Activated CD8-positive, alpha-beta memory T cell treated with anti-CD3 and anti-CD28 coated beads, Interleukin-2, amount 10 ng/mL, durations not matched to agents 7 days and 5 days (primary cell): ENCODE measurements at regions not wholly inside any gene's neighbourhood (a gene's known extent, or its start where the extent isn't known, plus 50 kb on each side); places are given as distances from the start of the nearest gene placed in this dataset.
A peak's percentile ranks its signal among the peaks of the same experiment; 100 is the strongest.
"Not testable (repeated sequence)": the region's sequence is repeated elsewhere in the genome, so short reads cannot be mapped to it uniquely, and the experiment has no call there.

Source experiments
- ATAC-seq: fragments of 150-1000 bp; cut with Tn5 transposase; one replicate; pipeline ENCODE4 v1.10.0; 2021; ENCODE audit warnings: moderate library complexity
- CTCF ChIA-PET: fragments of 350-600 bp; sonication (Branson Sonifier 250); formaldehyde crosslinking; loops from one replicate; lab custom pipeline; 2021; ENCODE audit warnings: antibody characterized with exemption; lab: Charles Lee
- DNase-seq: peaks from one replicate; pipeline ENCODE4 v3.0.0-alpha.2; 2020
- H3K27ac Mint-ChIP-seq: one replicate; pipeline ENCODE4 v1.8.0; 2021; ENCODE audit warnings: mild to moderate bottlenecking, mixed read lengths
- H3K27me3 Mint-ChIP-seq: one replicate; pipeline ENCODE4 v1.8.0; 2021; ENCODE audit warnings: mixed read lengths
- H3K36me3 Mint-ChIP-seq: one replicate; pipeline ENCODE4 v1.8.0; 2021; ENCODE audit warnings: mild to moderate bottlenecking, mixed read lengths
- H3K4me1 Mint-ChIP-seq: one replicate; pipeline ENCODE4 v1.8.0; 2021; ENCODE audit warnings: mixed read lengths
- H3K4me3 Mint-ChIP-seq: one replicate; pipeline ENCODE4 v1.8.0; 2021; ENCODE audit warnings: mild to moderate bottlenecking, moderate library complexity, mixed read lengths
- H3K9me3 Mint-ChIP-seq: one replicate; pipeline ENCODE4 v1.8.0; 2022; ENCODE audit warnings: low read depth, mixed read lengths

- H3K27ac Mint-ChIP-seq = no peak overlapping the region
- H3K4me3 Mint-ChIP-seq = no peak overlapping the region
- H3K9me3 Mint-ChIP-seq = no peaks in the 10 kb centered on the region
- no peaks in the 10 kb centered on the region for H3K36me3 Mint-ChIP-seq
- H3K4me1 Mint-ChIP-seq = no peaks in the 10 kb centered on the region
- CTCF ChIA-PET = no interaction called here
- no peak for ATAC-seq
- DNase-seq = no peak
- H3K27me3 Mint-ChIP-seq = peaks cover 13% of the 10 kb centered on the region
Measured at GRCh38 chr6:96743496-96743895, 93.8 kb downstream of the GPR63 start.

GRCh38 chr6:96742702-96743101 lies 94.6 kb downstream of the GPR63 start:
- Mint-ChIP-seq H3K4me3 (no peak overlapping the region), H3K4me1 (no peaks in the 10 kb centered on the region), H3K36me3 (no peaks in the 10 kb centered on the region), H3K9me3 (no peaks in the 10 kb centered on the region), H3K27ac (no peak overlapping the region), H3K27me3 (peaks cover 13% of the 10 kb centered on the region)
- ATAC-seq (no peak), DNase-seq (no peak)
- CTCF ChIA-PET = interaction anchor here (0.7 kb wide), 1 partner anchor 981 kb away, joined by 3 read pairs; no protein-coding TSS in a partner anchor

GRCh38 chr6:96735332-96735731 lies 101.9 kb downstream of the GPR63 start:
- H3K4me1 Mint-ChIP-seq = no peaks in the 10 kb centered on the region
- DNase-seq (no peak), ATAC-seq (no peak)
- H3K27me3 Mint-ChIP-seq = no peaks in the 10 kb centered on the region
- no peak overlapping the region for H3K4me3 Mint-ChIP-seq
- H3K9me3 Mint-ChIP-seq = no peaks in the 10 kb centered on the region
- CTCF ChIA-PET = no interaction called here
- no peak overlapping the region for H3K27ac Mint-ChIP-seq
- H3K36me3 Mint-ChIP-seq = no peaks in the 10 kb centered on the region

GRCh38 chr6:96727144-96727543 lies 110.1 kb downstream of the GPR63 start:
- H3K4me3 Mint-ChIP-seq = no peak overlapping the region
- H3K27ac Mint-ChIP-seq = no peak overlapping the region
- no peaks in the 10 kb centered on the region for H3K4me1 Mint-ChIP-seq
- peaks cover 6% of the 10 kb centered on the region for H3K27me3 Mint-ChIP-seq
- DNase-seq (no peak), ATAC-seq (no peak)
- no peaks in the 10 kb centered on the region for H3K9me3 Mint-ChIP-seq
- CTCF ChIA-PET = no interaction called here
- no peaks in the 10 kb centered on the region for H3K36me3 Mint-ChIP-seq

GRCh38 chr6:96725296-96725695 lies 112.0 kb downstream of the GPR63 start:
- Mint-ChIP-seq H3K27ac (no peak overlapping the region), H3K4me3 (no peak overlapping the region), H3K9me3 (no peaks in the 10 kb centered on the region), H3K27me3 (peaks cover 9% of the 10 kb centered on the region), H3K4me1 (no peaks in the 10 kb centered on the region), H3K36me3 (no peaks in the 10 kb centered on the region)
- CTCF ChIA-PET = no interaction called here
- ATAC-seq (no peak), DNase-seq (no peak)

GRCh38 chr6:96724641-96725040 lies 112.6 kb downstream of the GPR63 start:
- H3K4me1 Mint-ChIP-seq = no peaks in the 10 kb centered on the region
- no peaks in the 10 kb centered on the region for H3K9me3 Mint-ChIP-seq
- CTCF ChIA-PET = no interaction called here
- no peak overlapping the region for H3K4me3 Mint-ChIP-seq
- DNase-seq (no peak), ATAC-seq (no peak)
- no peak overlapping the region for H3K27ac Mint-ChIP-seq
- peaks cover 9% of the 10 kb centered on the region for H3K27me3 Mint-ChIP-seq
- H3K36me3 Mint-ChIP-seq = no peaks in the 10 kb centered on the region

- Mint-ChIP-seq H3K36me3 (no peaks in the 10 kb centered on the region), H3K27ac (no peak overlapping the region), H3K9me3 (no peaks in the 10 kb centered on the region), H3K4me3 (no peak overlapping the region), H3K27me3 (peaks cover 6% of the 10 kb centered on the region), H3K4me1 (no peaks in the 10 kb centered on the region)
- no peak for ATAC-seq
- CTCF ChIA-PET = interaction anchor here (0.6 kb wide), 1 partner anchor 758 kb away, joined by 3 read pairs; no protein-coding TSS in a partner anchor
- no peak for DNase-seq
Measured at GRCh38 chr6:96723362-96723761, 113.9 kb downstream of the GPR63 start.

- H3K4me1 Mint-ChIP-seq = no peaks in the 10 kb centered on the region
- no peaks in the 10 kb centered on the region for H3K36me3 Mint-ChIP-seq
- CTCF ChIA-PET = no interaction called here
- no peak for DNase-seq
- no peaks in the 10 kb centered on the region for H3K9me3 Mint-ChIP-seq
- ATAC-seq = no peak
- peaks cover 6% of the 10 kb centered on the region for H3K27me3 Mint-ChIP-seq
- H3K4me3 Mint-ChIP-seq = no peak overlapping the region
- H3K27ac Mint-ChIP-seq = no peak overlapping the region
Measured at GRCh38 chr6:96721227-96721626, 116.0 kb downstream of the GPR63 start.

- Mint-ChIP-seq H3K9me3 (no peaks in the 10 kb centered on the region), H3K4me3 (no peak overlapping the region), H3K36me3 (no peaks in the 10 kb centered on the region), H3K27ac (no peak overlapping the region), H3K4me1 (no peaks in the 10 kb centered on the region), H3K27me3 (peaks cover 3% of the 10 kb centered on the region)
- ATAC-seq (no peak), DNase-seq (no peak)
- CTCF ChIA-PET = no interaction called here
Measured at GRCh38 chr6:96716221-96716620, 121.1 kb downstream of the GPR63 start.

GRCh38 chr6:96715608-96716007 lies 121.7 kb downstream of the GPR63 start:
- Mint-ChIP-seq H3K27ac (no peak overlapping the region), H3K27me3 (no peaks in the 10 kb centered on the region), H3K4me3 (no peak overlapping the region), H3K36me3 (no peaks in the 10 kb centered on the region), H3K4me1 (no peaks in the 10 kb centered on the region), H3K9me3 (no peaks in the 10 kb centered on the region)
- no peak for DNase-seq
- ATAC-seq = no peak
- CTCF ChIA-PET = no interaction called here

- peak; percentile 42 for ATAC-seq
- CTCF ChIA-PET = no interaction called here
Measured at GRCh38 chr6:96704713-96705112, 132.6 kb downstream of the GPR63 start.

GRCh38 chr6:96702626-96703025 lies 134.7 kb downstream of the GPR63 start:
- Mint-ChIP-seq H3K4me1 (no peaks in the 10 kb centered on the region), H3K27me3 (peaks cover 12% of the 10 kb centered on the region), H3K9me3 (no peaks in the 10 kb centered on the region), H3K36me3 (no peaks in the 10 kb centered on the region), H3K27ac (no peak overlapping the region), H3K4me3 (no peak overlapping the region)
- DNase-seq (no peak), ATAC-seq (no peak)
- CTCF ChIA-PET = no interaction called here

More at GRCh38 chr6:96704713-96705112, 132.6 kb downstream of the GPR63 start:
- Mint-ChIP-seq H3K27me3 (peaks cover 3% of the 10 kb centered on the region), H3K27ac (no peak overlapping the region), H3K36me3 (no peaks in the 10 kb centered on the region), H3K4me1 (no peaks in the 10 kb centered on the region), H3K9me3 (no peaks in the 10 kb centered on the region), H3K4me3 (no peak overlapping the region)
- DNase-seq = no peak

GRCh38 chr6:96700915-96701314 lies 136.4 kb downstream of the GPR63 start:
- CTCF ChIA-PET = no interaction called here
- Mint-ChIP-seq H3K4me1 (no peaks in the 10 kb centered on the region), H3K27ac (no peak overlapping the region), H3K27me3 (peaks cover 25% of the 10 kb centered on the region), H3K4me3 (no peak overlapping the region), H3K9me3 (no peaks in the 10 kb centered on the region), H3K36me3 (no peaks in the 10 kb centered on the region)
- ATAC-seq (no peak), DNase-seq (no peak)

GRCh38 chr6:96694429-96694828 lies 131.5 kb downstream of the FHL5 start:
- H3K4me3 Mint-ChIP-seq, ATAC-seq, CTCF ChIA-PET, H3K36me3 Mint-ChIP-seq, H3K4me1 Mint-ChIP-seq, H3K27ac Mint-ChIP-seq, H3K9me3 Mint-ChIP-seq, DNase-seq: not testable (repeated sequence)
- peaks cover 53% of the 10 kb centered on the region for H3K27me3 Mint-ChIP-seq

GRCh38 chr6:96687121-96687520 lies 124.2 kb downstream of the FHL5 start:
- Mint-ChIP-seq H3K27me3 (peaks cover 10% of the 10 kb centered on the region), H3K27ac (no peak overlapping the region), H3K36me3 (no peaks in the 10 kb centered on the region), H3K4me1 (no peaks in the 10 kb centered on the region), H3K4me3 (no peak overlapping the region), H3K9me3 (no peaks in the 10 kb centered on the region)
- CTCF ChIA-PET = no interaction called here
- DNase-seq (no peak), ATAC-seq (no peak)
